DMS79 treated with DMSO at 0.1 percent for 48 hours (cell line): ENCODE measurements at regions not wholly inside any gene's neighbourhood (a gene's known extent, or its start where the extent isn't known, plus 50 kb on each side); places are given as distances from the start of the nearest gene placed in this dataset.

Experiments used
- DNase-seq: peaks from one replicate; lab custom pipeline; 2025; lab: John Stamatoyannopoulos, UW

- no peak for DNase-seq
These were observed 152.9 kb downstream of the TTC32 start for GRCh38 chr2:19748711-19749506.

- DNase-seq: no peak
These were observed 153.8 kb downstream of the TTC32 start for GRCh38 chr2:19748073-19748375.

GRCh38 chr2:19747310-19748072 lies 154.3 kb downstream of the TTC32 start:
- no peak for DNase-seq

GRCh38 chr2:19746611-19747309 lies 155.0 kb downstream of the TTC32 start:
- no peak for DNase-seq

GRCh38 chr2:19746137-19746600 lies 155.6 kb downstream of the TTC32 start:
- no peak for DNase-seq

GRCh38 chr2:19745318-19746136 lies 156.3 kb downstream of the TTC32 start:
- no peak for DNase-seq

- no peak for DNase-seq
These were observed 157.2 kb downstream of the TTC32 start for GRCh38 chr2:19744456-19745199.

GRCh38 chr2:19743641-19744040 lies 158.1 kb downstream of the TTC32 start:
- no peak for DNase-seq

- DNase-seq: no peak
These were observed 158.9 kb downstream of the TTC32 start for GRCh38 chr2:19742872-19743271.

- no peak for DNase-seq
These were observed 162.5 kb downstream of the TTC32 start for GRCh38 chr2:19739256-19739655.

GRCh38 chr2:19738707-19739106 lies 163.1 kb downstream of the TTC32 start:
- DNase-seq: no peak

- DNase-seq: no peak
These were observed 165.5 kb downstream of the TTC32 start for GRCh38 chr2:19736191-19736831.

GRCh38 chr2:19733951-19734425 lies 167.8 kb downstream of the TTC32 start:
- DNase-seq: no peak

GRCh38 chr2:19733390-19733789 lies 168.4 kb downstream of the TTC32 start:
- no peak for DNase-seq

- no peak for DNase-seq
These were observed 169.5 kb downstream of the TTC32 start for GRCh38 chr2:19732255-19732654.

- no peak for DNase-seq
These were observed 170.3 kb downstream of the TTC32 start for GRCh38 chr2:19731515-19731914.

- no peak for DNase-seq
These were observed 170.7 kb downstream of the TTC32 start for GRCh38 chr2:19731037-19731436.

- DNase-seq: no peak
These were observed 173.7 kb downstream of the TTC32 start for GRCh38 chr2:19728125-19728524.

GRCh38 chr2:19725392-19725791 lies 176.4 kb downstream of the TTC32 start:
- DNase-seq: no peak

- DNase-seq: no peak
These were observed 178.8 kb downstream of the TTC32 start for GRCh38 chr2:19723021-19723420.
